HepG2 (cell line): ENCODE measurements at regions not wholly inside any gene's neighbourhood (a gene's known extent, or its start where the extent isn't known, plus 50 kb on each side); places are given as distances from the start of the nearest gene placed in this dataset.

Source experiments
- IKZF4 ChIP-seq: sonication (generic); formaldehyde crosslinking; IDR thresholded peaks from 2 replicates; pipeline ENCODE4 v1.5.1; 2020; ENCODE audit warnings: borderline replicate concordance, mild to moderate bottlenecking, low read depth, missing genetic modification reagents; ENCODE audit errors: not compliant biosample characterization
- RORA ChIP-seq: sonication (generic); formaldehyde crosslinking; IDR thresholded peaks from 2 replicates; pipeline ENCODE4 v1.5.0; 2020; ENCODE audit warnings: mild to moderate bottlenecking, missing genetic modification reagents, moderate library complexity
- SRY ChIP-seq: sonication (generic); formaldehyde crosslinking; IDR thresholded peaks from 2 replicates; pipeline ENCODE4 v1.8.0; 2022; ENCODE audit warnings: mild to moderate bottlenecking, missing genetic modification reagents
- TERF1 ChIP-seq: sonication (generic); formaldehyde crosslinking; IDR thresholded peaks from 2 replicates; pipeline ENCODE4 v1.8.0; 2022; ENCODE audit warnings: mild to moderate bottlenecking, missing genetic modification reagents, moderate library complexity
- ZNF768 ChIP-seq: sonication (generic); formaldehyde crosslinking; IDR thresholded peaks from 2 replicates; pipeline ENCODE4 v1.4.0; 2020; ENCODE audit warnings: missing genetic modification reagents
- small RNA-seq, 3 experiments: library from RNA; depleted of rRNA; stranded (forward); fragments of <200 nt; gene quantifications; one replicate each; pipeline ENCODE3, GENCODE V24; 2012; ENCODE audit warnings: low read depth in 2 of 3, low replicate concordance in 1 of 3; ENCODE audit not compliant: insufficient read length in 3 of 3, insufficient read depth in 2 of 3

- no peak for TF ChIP-seq TERF1 (CRISPR knock-in tag)
- no peak for TF ChIP-seq RORA (CRISPR knock-in tag)
- no peak for TF ChIP-seq ZNF768 (CRISPR knock-in tag)
- no peak for TF ChIP-seq IKZF4 (CRISPR knock-in tag)
- no peak for TF ChIP-seq SRY (CRISPR knock-in tag)
- TF ChIP-seq, all 625 proteins: peak for 0
These were observed 431.4 kb downstream of the BRINP3 start (continued) for GRCh38 chr1:190046231-190046630.

Small RNA genes in the stretch of these regions (small RNA-seq; reads per million reads assigned to genes)
- gene AL136372.1: 0 reads per million in 3 experiments
- 0 reads per million in 3 experiments for gene AL357559.1
- gene AL391813.1: 0 reads per million in 3 experiments
- gene RNA5SP73: 0 reads per million in 3 experiments
